Kidney epithelial cell (primary cell): ENCODE measurements at regions not wholly inside any gene's neighbourhood (a gene's known extent, or its start where the extent isn't known, plus 50 kb on each side); places are given as distances from the start of the nearest gene placed in this dataset.

Experiments
- DNase-seq: peaks from one replicate; pipeline ENCODE4 v3.0.0-alpha.2; 2010; ENCODE audit warnings: low read depth
- H3K27me3 ChIP-seq: 2 replicates; pipeline ENCODE4 v1.6.0; 2011; ENCODE audit warnings: low read length; ENCODE audit not compliant: control insufficient read depth, insufficient read depth
- H3K36me3 ChIP-seq: 2 replicates; pipeline ENCODE4 v1.5.1; 2011; ENCODE audit warnings: low read length; ENCODE audit not compliant: control insufficient read depth, insufficient read depth
- H3K4me3 ChIP-seq: 2 replicates; pipeline ENCODE4 v1.5.1; 2011; ENCODE audit warnings: low read depth, mild to moderate bottlenecking, control low read depth, low read length
- CTCF ChIP-seq: IDR thresholded peaks from 2 replicates; pipeline ENCODE4 v1.5.1; 2011; ENCODE audit warnings: mild to moderate bottlenecking, moderate library complexity, low read length, control low read depth, inconsistent platforms; ENCODE audit not compliant: insufficient read depth, poor library complexity, severe bottlenecking

GRCh38 chr2:35099342-35099741 lies 1256.2 kb upstream of the CRIM1 start:
- no peaks in the 10 kb centered on the region for H3K27me3 ChIP-seq
- no peaks in the 10 kb centered on the region for H3K36me3 ChIP-seq
- TF ChIP-seq CTCF: no peak
- no peak for DNase-seq
- H3K4me3 ChIP-seq: no peak overlapping the region

- Histone ChIP-seq H3K4me3 (no peak overlapping the region), H3K27me3 (no peaks in the 10 kb centered on the region), H3K36me3 (no peaks in the 10 kb centered on the region)
- no peak for TF ChIP-seq CTCF
- DNase-seq: no peak
These were observed 1273.5 kb upstream of the CRIM1 start for GRCh38 chr2:35082072-35082471.

- no peak for DNase-seq
- no peaks in the 10 kb centered on the region for H3K27me3 ChIP-seq
- no peak for TF ChIP-seq CTCF
- H3K4me3 ChIP-seq: no peak overlapping the region
- no peaks in the 10 kb centered on the region for H3K36me3 ChIP-seq
These were observed 1274.0 kb upstream of the CRIM1 start for GRCh38 chr2:35081622-35082015.

DNA sequence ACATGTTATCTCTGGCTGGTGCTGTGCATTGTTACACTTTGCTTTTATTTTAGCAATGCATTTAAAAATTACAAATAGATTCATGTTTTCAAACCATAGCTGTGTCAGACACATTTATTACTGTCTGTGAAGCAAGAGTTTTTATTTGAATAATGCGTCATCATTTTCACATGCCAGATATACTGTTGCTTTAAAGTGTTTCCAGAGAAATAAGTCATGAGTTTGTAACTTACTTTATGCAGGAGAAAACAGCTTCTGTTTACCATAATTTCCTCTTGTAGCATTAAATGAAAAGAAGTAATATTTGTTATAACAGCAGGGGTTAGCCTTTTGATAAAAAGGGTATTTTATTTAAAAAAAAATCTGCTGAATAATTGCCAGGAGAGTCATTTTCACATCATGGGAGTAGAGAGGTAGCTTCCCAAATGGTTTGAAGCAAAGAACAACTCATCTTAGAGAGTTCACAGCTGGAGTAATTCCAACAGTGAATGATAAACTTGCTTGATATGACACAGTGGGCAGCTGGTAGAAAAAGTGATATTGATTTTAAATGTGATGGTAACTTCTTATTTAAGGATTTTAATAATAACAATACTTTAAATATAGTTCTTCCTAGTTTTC lies 1274.5 kb upstream of the CRIM1 start:
- Histone ChIP-seq H3K36me3 (no peaks in the 10 kb centered on the region), H3K27me3 (no peaks in the 10 kb centered on the region), H3K4me3 (no peak overlapping the region)
- DNase-seq: no peak
- TF ChIP-seq CTCF: no peak

DNA sequence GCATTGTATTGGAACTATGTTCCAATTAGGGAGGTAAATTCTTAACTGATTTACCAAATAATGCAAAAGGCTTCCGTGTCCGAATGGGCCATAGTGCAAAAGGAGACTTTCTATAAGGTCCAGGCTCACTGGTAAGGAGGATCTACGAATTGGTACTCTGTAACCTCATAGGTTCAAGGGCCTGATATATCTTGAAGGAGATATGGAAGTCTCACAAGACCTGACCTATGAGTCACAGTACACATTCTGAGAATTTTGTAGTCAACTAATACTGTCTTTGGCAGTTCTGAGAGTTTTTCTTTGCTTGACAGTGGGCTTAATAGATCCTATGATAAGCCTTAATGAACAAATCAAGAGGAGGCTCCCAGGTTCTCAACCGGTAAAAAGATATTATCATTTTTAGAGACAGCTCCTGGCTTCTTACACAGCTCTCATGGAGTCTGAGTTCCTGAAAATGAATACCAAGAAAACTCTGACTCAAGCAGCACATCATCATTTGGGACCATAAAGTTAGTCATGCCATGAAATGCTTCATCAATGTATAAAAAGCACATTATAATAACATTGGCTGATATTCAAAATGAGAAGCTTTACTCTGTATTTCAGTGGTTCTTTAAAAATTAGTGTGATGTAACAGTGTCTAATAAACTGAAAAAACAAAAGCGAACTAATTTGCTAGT lies 1275.2 kb upstream of the CRIM1 start:
- H3K36me3 ChIP-seq: no peaks in the 10 kb centered on the region
- H3K27me3 ChIP-seq: no peaks in the 10 kb centered on the region
- H3K4me3 ChIP-seq: no peak overlapping the region
- DNase-seq: no peak
- TF ChIP-seq CTCF: no peak

DNA sequence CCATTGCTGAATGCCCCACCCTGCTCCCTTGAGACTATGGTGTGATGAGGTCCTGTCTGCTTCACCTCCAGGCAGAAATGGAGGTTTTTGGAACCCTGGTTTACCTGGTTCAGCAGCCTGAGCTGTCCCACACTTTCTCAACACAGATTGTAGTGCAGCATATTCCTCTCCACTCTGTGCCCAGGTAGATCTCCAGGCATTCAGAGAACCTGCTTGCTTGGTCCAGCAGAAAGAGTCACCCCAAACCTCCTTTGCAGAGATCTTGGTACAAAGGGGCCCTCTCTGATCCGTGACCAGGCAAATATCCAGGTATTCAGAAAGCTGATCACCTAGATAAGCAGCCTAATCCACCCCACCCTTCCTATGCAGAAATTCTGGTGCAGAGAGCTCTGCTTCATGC lies 1288.2 kb upstream of the CRIM1 start:
- DNase-seq: no peak
- Histone ChIP-seq H3K36me3 (no peaks in the 10 kb centered on the region), H3K27me3 (no peaks in the 10 kb centered on the region), H3K4me3 (no peak overlapping the region)
- TF ChIP-seq CTCF: no peak
